Fibroblast of skin of right biceps (primary cell): ENCODE measurements at regions not wholly inside any gene's neighbourhood (a gene's known extent, or its start where the extent isn't known, plus 50 kb on each side); places are given as distances from the start of the nearest gene placed in this dataset.

ENCODE experiments used
- DNase-seq: peaks from one replicate; pipeline ENCODE4 v3.0.0-alpha.2; 2013

GRCh38 chr4:45985038-45985437 lies 138.8 kb downstream of the GABRG1 start:
- DNase-seq, result no peak

DNA sequence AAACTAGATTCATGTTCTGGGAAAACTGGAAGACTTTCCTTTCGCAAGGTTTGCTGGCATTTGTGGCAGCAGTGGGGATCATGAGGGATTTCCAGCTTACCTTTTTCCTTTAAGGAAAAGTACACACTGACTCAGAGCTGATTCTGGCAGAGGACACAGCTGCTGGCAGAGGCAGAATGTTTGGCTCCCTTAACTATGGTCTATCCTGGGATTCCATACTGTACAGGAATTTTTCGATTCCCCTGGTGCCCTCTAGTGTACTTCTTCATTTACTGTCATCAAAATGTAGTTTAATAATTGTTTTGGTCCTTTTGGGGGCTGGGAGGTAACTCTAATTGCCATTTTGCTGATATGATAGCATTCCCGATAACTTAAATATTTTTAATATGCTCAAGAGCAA lies 152.7 kb downstream of the GABRG1 start:
- DNase-seq, result no peak

DNA sequence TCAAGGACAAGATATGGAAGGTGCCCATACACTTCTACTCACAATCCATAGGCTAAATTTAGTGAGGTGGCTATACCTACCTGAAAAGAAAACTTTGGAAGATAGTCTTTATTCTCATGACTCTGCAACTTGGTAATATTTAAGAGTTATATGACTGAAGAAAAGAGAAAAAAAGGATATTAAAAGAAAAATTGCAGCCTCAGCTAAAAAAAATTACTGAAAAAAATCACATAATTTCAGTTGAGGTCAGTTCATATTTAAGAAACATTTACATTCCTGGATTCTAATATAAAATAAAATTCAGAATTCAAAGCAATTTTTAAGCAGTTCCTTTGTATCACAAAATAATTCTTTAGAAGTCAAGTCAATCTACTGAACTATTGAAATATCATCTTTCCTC lies 166.5 kb downstream of the GABRG1 start:
- DNase-seq, result no peak

DNA sequence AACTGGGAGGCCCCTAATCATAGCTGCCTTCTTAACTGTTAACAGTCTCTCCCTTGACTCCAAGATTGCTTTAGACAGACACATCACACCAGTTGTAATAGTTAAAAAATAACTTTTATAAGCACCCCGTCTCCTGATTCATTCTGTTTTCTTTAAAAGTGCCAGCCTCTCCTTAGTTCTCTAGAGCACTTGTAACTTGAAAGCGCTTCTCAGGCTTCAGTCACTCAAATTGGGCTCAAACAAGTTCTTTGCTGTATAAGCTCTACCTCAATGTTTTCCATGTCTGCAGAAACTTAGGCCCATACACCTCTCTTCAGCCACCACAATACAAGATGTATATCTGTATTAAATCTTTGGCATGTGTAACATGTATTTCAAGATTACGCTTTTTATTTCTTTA lies 169.6 kb downstream of the GABRG1 start:
- DNase-seq, result no peak

GRCh38 chr4:45951153-45951552 lies 172.7 kb downstream of the GABRG1 start:
- DNase-seq, result no peak

GRCh38 chr4:45946699-45947098 lies 177.2 kb downstream of the GABRG1 start:
- DNase-seq, result no peak

DNA sequence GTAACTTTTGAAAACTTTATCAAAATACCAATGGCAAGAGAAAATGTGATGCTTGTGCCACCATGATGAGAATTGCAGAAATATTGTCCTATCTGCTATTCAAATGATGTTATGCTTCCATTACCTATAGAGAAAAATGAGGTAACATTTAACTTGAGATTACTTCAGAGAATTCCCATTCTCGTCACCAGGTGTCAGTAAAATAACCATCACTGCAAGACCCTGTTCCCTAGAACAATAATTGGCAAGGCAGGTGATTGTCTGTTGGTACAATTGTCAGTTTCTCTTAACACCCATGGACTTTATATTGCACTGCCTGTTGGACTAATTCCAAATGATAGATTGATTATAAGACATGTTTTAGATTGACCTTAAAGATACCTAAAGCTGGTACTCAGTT lies 179.9 kb downstream of the GABRG1 start:
- no peak for DNase-seq

GRCh38 chr4:45939056-45939455 lies 184.8 kb downstream of the GABRG1 start:
- no peak for DNase-seq

DNA sequence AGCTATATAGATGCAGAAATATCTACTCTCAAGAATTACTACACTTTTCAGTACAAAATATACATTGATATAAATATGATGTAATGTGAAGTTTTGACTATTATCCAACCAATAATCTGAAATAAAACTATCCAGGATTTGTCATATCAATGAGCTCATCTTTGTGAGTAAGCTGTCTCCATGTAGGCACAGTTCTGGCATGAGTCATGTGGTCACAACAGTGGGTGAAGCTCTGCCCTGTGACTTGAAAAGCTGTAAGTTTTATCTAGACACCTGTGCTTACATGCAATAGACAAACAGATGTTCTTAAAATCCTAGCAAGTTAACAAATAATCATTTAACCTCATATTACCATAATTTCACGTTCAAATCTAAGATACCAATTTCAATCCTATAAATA lies 192.7 kb downstream of the GABRG1 start:
- DNase-seq, result no peak

DNA sequence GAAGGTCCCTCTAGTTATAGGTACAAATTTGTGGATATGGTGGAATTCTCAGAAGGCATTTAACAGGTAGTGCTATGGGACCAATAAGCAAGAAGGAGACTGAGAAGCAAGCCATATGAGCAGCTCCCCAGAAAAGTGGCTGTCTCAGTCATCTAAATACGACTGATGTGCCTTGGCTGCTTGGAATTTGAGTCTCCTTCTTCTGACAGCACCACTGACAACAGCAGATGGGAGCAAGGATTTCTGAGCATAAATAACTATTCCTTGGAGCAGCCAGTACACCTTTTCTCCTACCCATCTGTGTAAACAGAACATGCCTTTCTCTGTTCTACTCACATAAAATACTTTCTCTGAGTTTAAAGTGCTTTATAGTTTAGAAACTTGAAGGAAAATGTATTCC lies 196.2 kb downstream of the GABRG1 start:
- DNase-seq, result no peak

DNA sequence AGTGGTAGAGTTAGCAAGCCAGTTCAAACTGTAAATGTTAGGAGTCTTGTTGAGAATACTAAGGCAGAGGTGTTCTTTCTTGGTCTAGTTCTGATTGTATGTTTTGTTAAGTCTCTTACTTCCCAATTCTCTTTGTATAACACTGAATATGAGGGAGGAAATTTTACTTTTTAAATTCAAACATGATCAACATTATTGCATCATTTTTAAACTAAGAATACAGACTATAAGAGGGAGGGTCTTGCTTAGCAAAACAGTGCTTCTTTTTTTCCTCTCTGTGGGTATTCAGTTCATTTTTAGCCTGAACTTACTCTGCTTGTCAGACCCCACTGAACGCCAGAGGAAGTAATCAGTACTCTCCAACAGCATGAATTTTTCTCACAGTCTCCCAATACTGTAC lies 198.0 kb downstream of the GABRG1 start:
- no peak for DNase-seq

DNA sequence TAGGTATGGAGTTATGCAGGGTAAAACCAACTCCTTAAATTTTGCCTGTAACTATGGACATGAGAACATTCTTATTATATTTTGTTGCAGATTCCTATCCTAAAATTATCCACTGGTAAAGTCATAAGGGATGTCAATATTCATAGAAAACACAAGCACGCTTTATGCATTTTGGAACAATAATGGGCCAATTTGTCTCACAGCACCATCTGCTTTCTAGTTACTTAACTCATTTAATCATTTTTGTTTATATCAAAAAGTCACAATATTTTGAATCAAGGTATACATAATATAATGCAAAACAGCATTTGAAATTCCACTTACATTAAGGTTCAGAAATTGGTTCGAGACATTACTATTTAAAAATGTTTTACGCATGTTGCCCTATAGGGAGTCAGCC lies 203.0 kb downstream of the GABRG1 start:
- no peak for DNase-seq

GRCh38 chr4:45910511-45910910 lies 213.3 kb downstream of the GABRG1 start:
- no peak for DNase-seq

GRCh38 chr4:45897946-45898585 lies 225.8 kb downstream of the GABRG1 start:
- DNase-seq, result no peak

DNA sequence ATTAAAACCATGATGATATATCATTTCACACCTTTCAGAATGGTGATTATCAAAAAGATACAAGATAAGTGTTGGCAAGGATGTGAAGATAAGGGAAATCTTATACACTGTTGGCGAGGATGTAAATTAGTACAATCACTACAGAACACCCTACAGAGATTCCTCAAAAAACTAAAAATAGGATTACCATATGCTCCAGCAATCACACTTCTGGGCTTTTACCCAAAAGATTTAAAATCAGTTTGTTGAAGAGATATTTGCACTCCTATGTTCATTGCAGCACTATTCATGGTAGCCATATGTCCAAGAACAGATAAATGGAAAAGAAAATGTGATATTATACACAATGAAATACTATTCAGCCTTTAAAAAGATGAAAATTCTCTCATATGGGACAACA lies 240.4 kb downstream of the GABRG1 start:
- DNase-seq, result no peak

- no peak for DNase-seq
These were observed 247.5 kb downstream of the GABRG1 start for GRCh38 chr4:45876235-45876890.

GRCh38 chr4:45869184-45869583 lies 254.7 kb downstream of the GABRG1 start:
- DNase-seq, result no peak

- DNase-seq, result no peak
These were observed 258.1 kb downstream of the GABRG1 start for GRCh38 chr4:45865781-45866180.

GRCh38 chr4:45855857-45856256 lies 268.0 kb downstream of the GABRG1 start:
- DNase-seq, result no peak

- DNase-seq, result no peak
These were observed 277.8 kb downstream of the GABRG1 start for GRCh38 chr4:45846016-45846415.

GRCh38 chr4:45841791-45842190 lies 282.1 kb downstream of the GABRG1 start:
- no peak for DNase-seq

DNA sequence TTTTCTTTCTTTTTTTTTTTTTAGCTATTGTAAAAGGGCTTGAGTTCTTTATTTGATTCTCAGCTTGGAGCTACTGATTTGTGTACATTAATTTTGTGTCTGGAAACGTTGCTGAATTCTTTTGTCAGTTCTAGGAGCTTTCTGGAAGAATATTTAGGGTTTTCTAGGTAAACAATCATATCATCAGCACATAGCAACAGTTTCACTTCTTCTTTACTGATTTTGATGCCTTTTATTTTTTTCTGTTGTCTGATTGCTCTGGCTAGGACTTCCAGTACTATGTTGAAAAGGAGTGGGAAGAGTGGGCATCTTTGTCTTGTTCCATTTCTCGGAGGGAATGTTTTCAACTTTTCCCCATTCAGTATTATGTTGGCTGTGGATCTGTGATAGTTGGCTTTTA lies 292.2 kb downstream of the GABRG1 start:
- DNase-seq, result no peak

DNA sequence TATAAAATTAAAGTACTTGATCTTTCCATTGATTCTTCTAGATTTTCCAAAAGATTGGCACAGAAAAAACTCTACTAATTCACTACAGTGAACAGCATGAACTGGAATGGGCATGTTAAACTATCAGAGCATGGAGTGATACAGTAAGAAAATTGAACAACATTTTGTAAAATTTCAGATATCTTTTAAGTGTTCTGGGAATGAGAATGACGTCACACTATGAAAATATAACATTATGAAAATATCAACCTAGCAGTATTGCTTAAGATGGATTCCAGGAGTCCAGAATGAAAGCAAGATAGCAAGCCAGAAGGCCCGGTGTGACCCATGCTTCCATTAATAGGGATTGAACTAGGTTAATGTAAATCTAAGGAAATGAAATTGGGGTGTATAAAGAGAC lies 319.9 kb downstream of the GABRG1 start:
- DNase-seq, result no peak

DNA sequence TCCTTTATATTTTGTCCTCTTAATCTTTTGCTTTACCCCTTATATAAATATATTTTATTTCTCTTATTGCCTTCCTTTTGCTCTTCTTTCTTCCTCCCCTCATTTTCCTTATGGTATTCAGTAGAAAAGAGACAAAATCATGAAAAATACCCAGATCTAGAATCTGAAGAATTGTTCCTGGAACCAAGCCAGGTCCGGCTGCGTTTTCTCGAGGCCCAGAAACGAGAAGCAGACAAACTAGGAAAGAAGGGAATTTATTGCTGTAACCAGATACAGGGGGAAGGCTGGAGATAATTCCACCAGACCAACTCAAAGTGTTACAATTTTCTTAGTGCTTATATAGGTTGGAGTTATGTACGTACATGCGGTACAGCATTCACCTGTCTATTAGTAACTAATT lies 328.7 kb downstream of the GABRG1 start:
- no peak for DNase-seq

- DNase-seq, result no peak
These were observed 345.3 kb downstream of the GABRG1 start for GRCh38 chr4:45778514-45778913.
